ENCODE measurements at regions not wholly inside any gene's neighbourhood (a gene's known extent, or its start where the extent isn't known, plus 50 kb on each side); places are given as distances from the start of the nearest gene placed in this dataset.
A peak's percentile ranks its signal among the peaks of the same experiment; 100 is the strongest.
"Not testable (repeated sequence)": the region's sequence is repeated elsewhere in the genome, so short reads cannot be mapped to it uniquely, and the experiment has no call there.

GRCh38 chr7:68031180-68031943, 1034.7 kb downstream of the TYW1 start:
- DNase-seq = peak in 1 of 3 experiments; percentile 54

- no peak for DNase-seq
Observed at GRCh38 chr7:68038621-68039314, 1042.1 kb downstream of the TYW1 start.

- DNase-seq = no peak
Observed at GRCh38 chr7:68041554-68041953, 1044.9 kb downstream of the TYW1 start.

- DNase-seq = no peak
Observed at GRCh38 chr7:68043546-68043945, 1046.9 kb downstream of the TYW1 start.

- DNase-seq = no peak
Observed at GRCh38 chr7:68050627-68051026, 1054.0 kb downstream of the TYW1 start.

GRCh38 chr7:68058014-68058413, 1061.4 kb downstream of the TYW1 start:
- DNase-seq = peak in 1 of 3 experiments; percentile 55

- peak in 2 of 3 experiments; percentile 8 to 18 for DNase-seq
Observed at GRCh38 chr7:68063171-68063570, 1066.5 kb downstream of the TYW1 start.

GRCh38 chr7:68065581-68065980, 1068.9 kb downstream of the TYW1 start:
- DNase-seq = no peak

- no peak for DNase-seq
Observed at GRCh38 chr7:68067845-68068244, 1071.2 kb downstream of the TYW1 start.

- DNase-seq = no peak
Observed at GRCh38 chr7:68070992-68071391, 1074.4 kb downstream of the TYW1 start.

GRCh38 chr7:68073701-68074100, 1077.1 kb downstream of the TYW1 start:
- DNase-seq = no peak

- DNase-seq = no peak
Observed at GRCh38 chr7:68074242-68074641, 1077.6 kb downstream of the TYW1 start.

GRCh38 chr7:68078157-68078710, 1081.6 kb downstream of the TYW1 start:
- DNase-seq = no peak

GRCh38 chr7:68082066-68082960, 1085.7 kb downstream of the TYW1 start:
- DNase-seq = not testable (repeated sequence)

- not testable (repeated sequence) for DNase-seq
Observed at GRCh38 chr7:68082961-68083657, 1086.5 kb downstream of the TYW1 start.

GRCh38 chr7:68087401-68087800, 1090.8 kb downstream of the TYW1 start:
- DNase-seq = no peak

GRCh38 chr7:68088879-68089278, 1092.2 kb downstream of the TYW1 start:
- no peak for DNase-seq

- not testable (repeated sequence) for DNase-seq
Observed at GRCh38 chr7:68090256-68090655, 1093.6 kb downstream of the TYW1 start.

GRCh38 chr7:68103319-68103718, 1106.7 kb downstream of the TYW1 start:
- DNase-seq = no peak

- peak in 1 of 3 experiments; percentile 50 for DNase-seq
Observed at GRCh38 chr7:68107261-68107660, 1110.6 kb downstream of the TYW1 start.

GRCh38 chr7:68107968-68108367, 1111.3 kb downstream of the TYW1 start:
- DNase-seq = no peak

- no peak for DNase-seq
Observed at GRCh38 chr7:68109299-68109698, 1112.7 kb downstream of the TYW1 start.

All from NCI-H1417 (cell line).